Ishikawa (cell line): ENCODE measurements at regions not wholly inside any gene's neighbourhood (a gene's known extent, or its start where the extent isn't known, plus 50 kb on each side); places are given as distances from the start of the nearest gene placed in this dataset.

Experiments used
- EGR1 ChIP-seq: IDR thresholded peaks from 2 replicates; pipeline ENCODE4 v1.6.1; 2012
- RAD21 ChIP-seq: IDR thresholded peaks from 2 replicates; pipeline ENCODE4 v1.6.1; 2012; ENCODE audit warnings: low read depth
- TCF12 ChIP-seq: IDR thresholded peaks from 2 replicates; pipeline ENCODE4 v1.6.1; 2012; ENCODE audit warnings: low read depth
- TEAD4 ChIP-seq: IDR thresholded peaks from 2 replicates; pipeline ENCODE4 v1.6.1; 2012
- TF ChIP-seq, protein P1 (sequence below): IDR thresholded peaks from 2 replicates; pipeline ENCODE4 v1.6.1; 2012; ENCODE audit warnings: low read depth, mild to moderate bottlenecking
- TF ChIP-seq, protein P2 (sequence below): IDR thresholded peaks from 2 replicates; pipeline ENCODE4 v1.6.1; 2012

DNA sequence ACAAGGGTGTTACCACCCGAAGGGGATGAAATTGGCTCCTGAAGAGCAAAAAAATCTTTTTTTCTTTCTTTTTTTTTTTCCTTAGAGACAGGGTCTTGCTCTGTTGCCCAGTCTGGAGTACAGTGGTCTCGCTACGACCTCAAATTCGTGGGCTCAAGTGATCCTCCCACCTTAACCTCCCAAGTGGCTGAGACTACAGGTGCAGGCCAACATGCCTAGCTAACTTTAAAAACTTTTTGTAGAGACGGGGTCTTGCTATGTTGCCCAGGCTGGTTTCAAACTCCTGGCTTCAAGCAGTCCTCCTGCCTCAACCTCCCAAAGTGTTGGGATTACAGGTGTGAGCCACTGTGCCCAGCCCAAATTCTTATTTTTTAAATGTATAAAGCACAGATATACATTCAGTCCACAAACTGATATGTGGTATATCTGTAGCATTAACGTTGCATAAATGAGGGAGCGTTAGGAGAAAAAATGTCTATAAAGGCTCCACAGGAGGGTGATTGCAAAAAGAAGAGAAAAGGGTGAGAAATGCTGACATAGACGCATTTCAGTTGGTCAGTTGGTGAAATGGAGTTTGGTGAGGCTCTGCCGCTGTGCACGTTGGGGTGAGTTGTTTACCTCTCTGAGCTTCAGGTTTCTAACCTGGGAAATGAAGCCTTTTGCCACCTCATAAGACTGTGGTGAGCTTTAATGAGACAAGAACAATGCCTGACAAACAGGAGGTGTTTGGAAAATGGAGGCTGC is 100.7 kb upstream of the PODXL start:
- TF ChIP-seq TEAD4 (no peak), TCF12 (no peak), EGR1 (no peak), RAD21 (no peak)
- TF ChIP-seq, protein P1, sequence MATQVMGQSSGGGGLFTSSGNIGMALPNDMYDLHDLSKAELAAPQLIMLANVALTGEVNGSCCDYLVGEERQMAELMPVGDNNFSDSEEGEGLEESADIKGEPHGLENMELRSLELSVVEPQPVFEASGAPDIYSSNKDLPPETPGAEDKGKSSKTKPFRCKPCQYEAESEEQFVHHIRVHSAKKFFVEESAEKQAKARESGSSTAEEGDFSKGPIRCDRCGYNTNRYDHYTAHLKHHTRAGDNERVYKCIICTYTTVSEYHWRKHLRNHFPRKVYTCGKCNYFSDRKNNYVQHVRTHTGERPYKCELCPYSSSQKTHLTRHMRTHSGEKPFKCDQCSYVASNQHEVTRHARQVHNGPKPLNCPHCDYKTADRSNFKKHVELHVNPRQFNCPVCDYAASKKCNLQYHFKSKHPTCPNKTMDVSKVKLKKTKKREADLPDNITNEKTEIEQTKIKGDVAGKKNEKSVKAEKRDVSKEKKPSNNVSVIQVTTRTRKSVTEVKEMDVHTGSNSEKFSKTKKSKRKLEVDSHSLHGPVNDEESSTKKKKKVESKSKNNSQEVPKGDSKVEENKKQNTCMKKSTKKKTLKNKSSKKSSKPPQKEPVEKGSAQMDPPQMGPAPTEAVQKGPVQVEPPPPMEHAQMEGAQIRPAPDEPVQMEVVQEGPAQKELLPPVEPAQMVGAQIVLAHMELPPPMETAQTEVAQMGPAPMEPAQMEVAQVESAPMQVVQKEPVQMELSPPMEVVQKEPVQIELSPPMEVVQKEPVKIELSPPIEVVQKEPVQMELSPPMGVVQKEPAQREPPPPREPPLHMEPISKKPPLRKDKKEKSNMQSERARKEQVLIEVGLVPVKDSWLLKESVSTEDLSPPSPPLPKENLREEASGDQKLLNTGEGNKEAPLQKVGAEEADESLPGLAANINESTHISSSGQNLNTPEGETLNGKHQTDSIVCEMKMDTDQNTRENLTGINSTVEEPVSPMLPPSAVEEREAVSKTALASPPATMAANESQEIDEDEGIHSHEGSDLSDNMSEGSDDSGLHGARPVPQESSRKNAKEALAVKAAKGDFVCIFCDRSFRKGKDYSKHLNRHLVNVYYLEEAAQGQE, result no peak
- TF ChIP-seq, protein P2, sequence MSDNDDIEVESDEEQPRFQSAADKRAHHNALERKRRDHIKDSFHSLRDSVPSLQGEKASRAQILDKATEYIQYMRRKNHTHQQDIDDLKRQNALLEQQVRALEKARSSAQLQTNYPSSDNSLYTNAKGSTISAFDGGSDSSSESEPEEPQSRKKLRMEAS, result no peak
